NCI-H1436 treated with DMSO at 0.1 percent for 48 hours (cell line): ENCODE measurements at regions not wholly inside any gene's neighbourhood (a gene's known extent, or its start where the extent isn't known, plus 50 kb on each side); places are given as distances from the start of the nearest gene placed in this dataset.
"Not testable (repeated sequence)": the region's sequence is repeated elsewhere in the genome, so short reads cannot be mapped to it uniquely, and the experiment has no call there.

Experiments used
- DNase-seq: peaks from one replicate; lab custom pipeline; 2025; lab: John Stamatoyannopoulos, UW

DNA sequence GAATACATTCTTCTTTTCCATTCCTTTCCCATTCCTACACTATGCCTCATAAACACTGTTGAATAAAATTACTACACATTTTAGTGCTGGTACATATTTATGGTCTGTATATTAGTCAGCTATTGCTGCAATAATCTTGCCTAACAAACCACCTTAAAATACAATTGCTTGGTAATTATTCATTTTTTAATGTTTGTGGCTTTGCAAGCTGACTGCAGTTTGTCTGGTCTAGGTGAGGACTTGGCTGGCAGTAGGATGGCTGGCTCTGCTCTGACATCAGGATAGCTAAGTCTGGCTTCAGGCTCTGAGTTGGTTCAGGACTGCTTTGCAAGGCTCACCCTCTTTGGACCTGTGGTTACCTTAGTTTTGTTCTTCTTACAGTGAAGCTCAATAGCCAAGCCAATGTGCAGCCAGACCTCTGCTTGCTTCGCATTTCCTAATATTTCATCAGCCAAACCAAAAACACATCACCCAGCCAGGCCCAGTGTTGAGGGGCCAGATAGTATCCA lies 913.4 kb upstream of the RAG2 start:
- DNase-seq: no peak

DNA sequence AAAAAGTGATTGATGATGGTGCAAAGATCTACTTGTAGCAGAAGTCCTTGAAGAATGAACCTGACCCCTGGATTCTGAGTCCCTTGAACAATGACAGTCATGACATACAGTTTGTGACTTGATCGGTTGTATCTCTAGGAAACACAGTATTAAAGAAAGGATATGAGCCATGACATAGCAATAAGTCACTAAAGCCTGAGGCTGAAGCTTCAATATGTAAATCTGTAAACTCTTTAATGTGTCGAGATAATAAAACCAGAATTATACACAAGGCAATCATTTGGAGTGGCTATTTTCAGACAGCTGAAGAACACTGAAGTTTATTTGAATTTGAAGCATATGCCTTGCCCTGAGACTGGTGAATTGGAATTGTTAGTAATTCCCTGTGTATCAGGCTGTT lies 911.5 kb upstream of the RAG2 start:
- no peak for DNase-seq

DNA sequence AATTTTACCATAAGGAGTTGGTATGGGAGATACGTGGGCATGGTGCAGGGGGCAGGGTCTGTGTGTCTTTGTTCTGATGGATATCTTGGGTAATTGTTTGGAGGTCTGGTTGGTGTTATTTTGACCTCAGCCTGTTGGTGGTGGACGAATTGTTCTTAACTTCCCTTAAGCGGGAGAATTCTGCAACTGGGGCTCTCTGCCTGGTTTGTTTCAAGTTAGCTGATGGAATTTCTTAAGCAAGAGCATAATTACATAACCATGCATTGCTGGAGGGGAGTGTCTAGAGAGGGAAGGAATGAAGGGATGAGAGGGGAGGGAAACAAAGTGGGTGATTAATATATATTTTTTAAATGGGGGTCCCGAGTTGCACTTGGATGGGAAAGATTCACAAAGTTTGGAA lies 908.5 kb upstream of the RAG2 start:
- no peak for DNase-seq

DNA sequence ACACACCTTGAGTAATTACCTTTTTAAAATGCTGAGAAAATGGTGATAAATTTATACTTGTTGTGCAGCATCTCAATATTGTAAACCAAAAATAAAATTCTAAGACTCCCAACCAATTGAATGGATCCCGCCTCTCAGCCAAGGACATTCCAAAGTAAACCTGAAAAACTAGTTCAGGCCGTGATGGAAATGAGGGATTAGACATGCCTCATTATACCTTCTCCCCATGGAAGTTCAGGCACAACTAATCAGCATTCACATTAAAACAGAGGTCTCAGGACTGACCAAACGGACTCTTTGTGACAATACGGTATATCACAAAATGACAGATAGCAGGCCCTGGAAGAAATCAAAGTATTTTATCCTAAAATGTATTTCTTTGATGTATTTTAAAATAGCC lies 907.4 kb upstream of the RAG2 start:
- no peak for DNase-seq

DNA sequence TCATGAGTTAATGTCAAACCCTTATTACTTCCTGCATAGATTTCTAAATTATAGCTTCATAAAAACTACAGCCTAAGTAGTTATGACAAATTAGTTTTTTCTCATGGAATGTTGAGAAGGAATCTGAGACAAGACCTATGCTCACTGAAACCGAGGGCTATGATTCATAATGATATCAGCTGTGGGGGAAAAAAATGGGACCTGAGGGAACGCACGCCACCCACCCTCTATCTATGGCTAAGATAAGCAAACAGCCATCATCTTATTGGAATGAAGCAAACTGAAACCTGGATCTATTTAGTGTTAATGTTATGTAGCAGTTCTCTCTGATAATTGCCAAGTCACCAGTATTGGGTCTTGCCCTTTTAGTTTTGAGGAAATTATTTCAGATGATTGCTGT lies 906.9 kb upstream of the RAG2 start:
- no peak for DNase-seq

DNA sequence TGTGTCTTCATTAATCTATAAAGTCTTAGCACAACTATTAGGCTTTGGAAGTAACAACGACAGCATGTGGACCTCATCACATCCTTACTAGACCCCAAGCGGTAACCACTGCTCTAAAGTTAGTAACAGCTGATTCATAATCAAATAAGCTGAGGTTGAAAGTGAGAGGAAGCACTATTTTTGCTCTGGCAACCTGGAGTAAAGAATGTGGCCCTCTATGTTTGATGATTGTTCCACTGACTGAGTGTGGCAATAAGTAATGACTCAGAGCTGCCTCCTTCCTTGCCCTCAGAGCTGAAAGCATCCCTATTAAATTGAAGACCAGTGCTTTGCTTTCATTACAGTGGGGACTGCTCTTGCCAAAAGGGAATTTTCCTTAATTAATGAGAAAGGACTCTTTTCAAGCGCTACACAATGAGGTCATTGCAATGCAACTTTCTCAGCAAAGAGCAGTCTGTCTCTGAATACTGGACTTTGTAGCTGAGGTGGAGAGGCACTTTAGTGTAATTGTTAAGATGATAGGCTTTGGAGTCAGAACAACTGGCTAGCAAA lies 906.1 kb upstream of the RAG2 start:
- no peak for DNase-seq

DNA sequence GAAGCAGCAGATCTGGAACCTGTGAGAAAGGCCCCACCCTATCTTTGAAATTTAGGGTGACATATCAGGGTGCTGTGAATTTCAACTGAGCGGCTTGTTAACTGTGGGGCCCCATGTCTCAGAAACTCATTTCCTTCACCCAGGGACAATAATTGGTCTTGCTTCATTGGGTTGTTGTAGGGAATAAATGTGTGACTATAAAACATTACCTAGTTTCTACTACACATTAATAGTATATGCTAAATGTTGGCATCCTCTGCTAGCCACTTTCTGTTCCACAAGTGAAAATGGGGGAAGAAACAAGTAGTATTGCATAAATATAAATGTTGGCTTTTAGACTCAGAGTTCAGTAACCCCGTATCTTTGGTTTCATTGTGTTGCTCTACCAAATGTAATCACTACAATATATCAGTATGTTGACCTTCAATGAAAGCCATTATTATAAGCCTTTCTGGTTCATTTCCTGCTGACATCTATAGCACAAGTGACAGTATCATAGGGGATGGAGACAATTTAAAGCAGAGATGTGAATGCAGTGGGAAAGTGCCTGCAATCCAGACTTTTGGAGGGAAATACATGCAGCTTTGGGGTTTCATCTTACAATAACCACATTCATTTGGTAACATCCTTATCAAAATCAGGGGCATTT lies 905.5 kb upstream of the RAG2 start:
- DNase-seq: no peak

DNA sequence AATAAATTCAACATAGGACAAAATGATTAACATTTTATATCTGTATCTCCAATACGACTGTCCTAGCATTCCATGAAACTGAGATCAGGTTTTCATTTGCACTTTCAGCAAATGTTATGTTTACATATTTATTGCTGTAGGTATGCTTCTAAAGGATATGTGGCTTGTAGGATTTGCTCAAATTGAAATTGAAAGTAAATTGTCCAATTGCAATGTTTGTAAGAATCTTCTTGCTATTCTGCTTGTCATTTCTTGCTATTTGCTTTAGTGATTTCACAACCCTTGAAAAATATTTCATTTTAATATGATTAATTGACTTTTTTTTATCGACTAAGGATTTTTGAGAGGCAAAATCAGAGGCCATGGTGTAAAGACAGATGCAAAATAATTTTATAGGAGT lies 904.2 kb upstream of the RAG2 start:
- DNase-seq: no peak

DNA sequence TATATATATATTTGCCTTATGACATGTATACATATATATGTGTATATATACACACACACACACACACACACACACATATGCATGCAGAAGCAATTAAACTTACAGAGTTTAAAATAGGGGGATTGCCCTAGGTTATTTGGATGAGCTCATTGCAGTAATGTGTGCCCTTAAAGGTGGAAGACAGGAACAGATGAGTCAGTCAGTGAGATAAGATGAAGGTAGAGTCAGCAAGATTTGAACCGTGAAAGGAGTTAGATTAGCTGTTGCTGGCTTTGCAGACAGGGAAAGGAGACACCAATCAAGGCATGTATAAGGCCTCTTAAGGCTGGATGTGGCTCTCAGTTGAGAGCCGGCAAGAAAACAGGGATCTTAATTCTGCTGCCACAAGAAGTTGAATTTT lies 902.4 kb upstream of the RAG2 start:
- DNase-seq: no peak

DNA sequence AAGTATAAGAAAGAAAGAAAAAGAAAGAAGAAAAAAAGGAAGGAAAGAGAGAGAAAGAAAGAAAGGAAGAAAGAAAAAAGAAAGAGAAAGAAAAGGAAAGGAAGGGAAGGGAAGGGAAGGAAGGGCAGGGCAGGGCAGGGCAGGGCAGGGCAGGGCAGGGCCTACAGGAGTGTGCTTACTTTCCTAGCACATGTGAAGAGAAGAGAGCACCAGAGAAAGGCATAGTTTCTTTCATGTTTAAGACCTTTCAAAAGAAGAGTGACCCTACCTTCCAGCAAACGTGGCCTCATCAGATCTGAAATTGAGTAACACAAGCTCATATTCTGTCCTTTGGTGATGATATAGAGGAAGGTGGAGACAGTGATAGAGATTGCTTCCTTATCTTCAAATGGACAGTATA lies 899.3 kb upstream of the RAG2 start:
- DNase-seq: no peak

DNA sequence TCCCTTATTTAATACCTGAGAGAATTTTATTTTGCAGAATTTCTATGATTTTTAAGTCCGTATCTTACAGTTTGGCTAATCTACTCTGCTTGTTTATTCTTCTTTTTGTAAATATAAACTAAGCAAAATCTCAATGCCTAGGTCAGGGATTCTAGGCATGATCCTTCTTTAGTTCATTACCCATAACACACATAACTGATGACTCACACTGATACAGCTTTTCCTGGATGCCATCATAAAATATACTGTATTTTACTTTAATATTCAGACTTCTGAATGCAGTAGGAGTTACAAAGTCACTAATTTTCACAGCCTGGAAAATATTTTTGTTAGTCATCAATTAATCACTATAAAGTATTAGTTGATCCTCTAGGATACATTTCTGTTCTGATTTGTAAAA lies 898.2 kb upstream of the RAG2 start:
- no peak for DNase-seq

DNA sequence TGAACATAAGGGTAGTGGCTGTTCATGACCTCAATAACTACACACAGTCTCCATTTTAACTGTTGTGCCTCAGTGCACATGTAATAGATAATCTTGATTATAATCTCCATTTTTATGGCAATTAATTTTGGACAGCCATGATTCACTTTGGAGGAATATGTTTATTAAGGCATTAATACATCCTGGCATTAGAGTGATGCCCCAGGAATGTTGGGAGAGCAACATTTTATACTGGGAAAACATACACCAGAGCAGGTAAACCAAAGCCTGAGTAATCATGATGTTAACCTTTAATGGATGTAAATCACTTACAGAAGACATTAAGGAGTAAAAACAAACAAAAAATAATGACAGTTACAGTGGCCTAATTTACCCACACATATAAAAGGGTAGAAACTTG lies 886.3 kb upstream of the RAG2 start:
- DNase-seq: no peak

DNA sequence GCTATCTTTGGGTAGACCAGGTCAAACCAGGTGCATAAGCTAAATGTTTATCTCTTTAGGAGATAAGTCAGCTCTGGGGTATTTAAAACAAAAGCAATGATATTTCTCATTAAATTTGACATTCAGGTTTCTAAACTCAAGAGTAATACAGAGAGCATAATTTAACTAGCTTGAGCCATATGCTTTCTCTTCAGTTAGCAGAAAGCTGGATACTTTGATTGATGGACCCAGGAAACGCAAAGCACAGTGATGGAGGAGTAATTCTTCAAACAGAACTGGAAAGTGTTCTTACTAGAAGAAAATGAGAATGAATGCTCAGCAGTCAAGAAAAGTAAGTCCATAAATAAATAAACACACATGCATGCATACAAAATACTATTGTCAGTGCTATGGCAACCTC lies 885.7 kb upstream of the RAG2 start:
- DNase-seq: no peak

DNA sequence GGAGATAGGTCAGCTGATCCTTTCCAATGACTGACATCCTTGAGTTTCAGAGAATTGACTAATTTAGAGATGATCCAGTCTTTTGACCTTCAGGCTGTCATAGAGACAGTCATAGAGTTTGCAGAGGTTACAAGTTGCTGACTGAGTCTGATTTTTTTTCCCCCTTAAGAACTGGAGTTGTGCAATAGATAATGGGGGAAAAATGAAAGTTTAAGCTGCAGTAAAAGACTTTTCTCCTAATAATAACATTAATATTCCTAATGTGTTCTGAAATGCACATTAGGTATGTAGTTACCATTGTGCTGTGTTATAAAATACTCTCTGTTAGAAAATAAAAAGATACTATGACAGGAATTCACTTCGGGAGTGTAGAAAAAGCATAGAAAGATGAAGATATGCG lies 876.9 kb upstream of the RAG2 start:
- DNase-seq: no peak

DNA sequence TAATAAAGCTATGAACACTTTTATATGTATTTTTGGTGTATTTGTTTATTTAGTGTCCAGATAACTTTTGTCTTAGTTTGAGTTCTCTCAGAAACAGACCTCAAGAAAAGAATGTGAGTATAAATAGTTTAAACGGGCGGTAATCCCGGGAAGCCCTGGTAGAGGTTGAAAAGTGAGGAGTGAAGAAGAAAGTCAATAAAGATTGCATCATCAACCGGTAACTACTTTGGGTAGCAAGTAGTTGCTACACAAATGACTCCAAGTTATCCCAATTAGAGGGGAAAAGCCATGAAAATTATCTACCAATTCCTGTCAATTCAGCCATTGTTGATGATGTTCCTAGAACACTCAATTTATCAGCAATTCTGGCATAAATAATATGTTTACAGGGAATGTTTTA lies 870.3 kb upstream of the RAG2 start:
- DNase-seq: no peak

DNA sequence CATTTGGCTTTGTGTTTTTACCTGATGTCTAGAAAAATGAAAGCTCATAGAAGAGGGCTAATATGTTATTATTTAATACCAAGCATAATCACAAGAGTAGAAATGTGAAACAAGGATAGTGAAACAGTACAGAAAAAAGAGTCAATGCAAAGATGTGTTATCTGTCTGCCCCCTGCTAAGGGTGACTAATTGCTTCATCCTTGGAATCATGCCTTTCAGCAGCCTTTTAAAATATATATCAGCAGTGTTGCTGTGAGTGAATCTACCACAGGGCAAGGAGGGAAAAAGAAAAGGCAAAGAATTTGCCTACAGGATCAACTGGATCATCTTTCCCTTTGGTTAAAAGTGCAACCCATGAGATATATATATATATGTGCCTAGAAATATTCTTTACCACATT lies 867.2 kb upstream of the RAG2 start:
- no peak for DNase-seq

DNA sequence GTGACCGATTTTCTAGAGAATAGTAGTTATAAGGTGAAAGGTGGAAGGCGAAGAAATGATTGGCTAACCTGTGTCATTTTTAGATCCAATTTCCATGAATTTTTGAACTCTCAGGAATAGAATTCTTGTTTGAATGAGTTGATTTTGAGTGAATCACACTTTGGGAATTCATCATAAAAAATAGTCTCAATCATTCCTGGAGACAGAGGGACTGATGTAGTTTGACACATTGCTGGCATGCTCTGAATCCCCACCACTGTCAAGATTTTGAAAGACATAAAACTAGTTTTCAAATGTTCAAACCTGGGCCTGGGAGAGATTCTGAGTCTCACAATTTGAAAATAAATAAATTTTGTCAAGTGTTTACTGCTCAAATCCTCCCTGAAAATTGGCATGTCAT lies 861.4 kb upstream of the RAG2 start:
- DNase-seq: no peak

DNA sequence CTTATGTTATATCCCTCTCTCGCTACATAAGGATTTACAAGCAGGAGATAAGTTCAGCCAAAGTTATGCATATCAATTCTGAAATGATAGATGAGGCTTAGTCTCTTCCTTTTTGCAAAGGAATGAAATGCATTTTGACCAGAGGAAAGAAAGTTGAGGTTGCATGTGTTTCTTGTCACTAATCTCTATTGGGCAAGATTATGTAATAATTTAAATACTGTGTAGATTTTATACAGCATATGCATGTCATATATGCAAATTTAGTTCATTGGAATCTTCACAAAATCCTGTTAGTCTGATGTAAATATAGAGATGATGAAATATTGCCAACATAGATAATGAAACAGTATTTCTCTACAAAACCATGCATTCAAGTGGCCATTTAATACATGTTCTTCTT lies 858.7 kb upstream of the RAG2 start:
- no peak for DNase-seq

DNA sequence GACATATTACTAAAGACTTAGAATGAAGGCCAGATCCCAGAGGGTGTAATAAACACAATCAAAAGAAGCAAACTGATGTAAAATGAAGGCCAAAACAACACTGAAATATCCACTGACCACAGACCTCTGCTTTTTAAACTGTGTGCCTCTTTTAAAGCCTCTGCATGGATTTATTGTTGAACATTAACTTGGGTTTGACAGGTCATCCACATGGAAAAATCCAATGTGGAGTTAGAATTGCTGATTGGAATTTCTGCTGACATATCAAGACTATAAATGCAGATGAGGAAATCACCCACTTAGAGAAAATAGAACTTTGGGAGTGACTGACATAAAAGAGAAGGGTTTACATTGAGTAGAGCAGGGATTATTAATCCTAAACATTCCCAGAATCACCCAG lies 853.9 kb upstream of the RAG2 start:
- no peak for DNase-seq

DNA sequence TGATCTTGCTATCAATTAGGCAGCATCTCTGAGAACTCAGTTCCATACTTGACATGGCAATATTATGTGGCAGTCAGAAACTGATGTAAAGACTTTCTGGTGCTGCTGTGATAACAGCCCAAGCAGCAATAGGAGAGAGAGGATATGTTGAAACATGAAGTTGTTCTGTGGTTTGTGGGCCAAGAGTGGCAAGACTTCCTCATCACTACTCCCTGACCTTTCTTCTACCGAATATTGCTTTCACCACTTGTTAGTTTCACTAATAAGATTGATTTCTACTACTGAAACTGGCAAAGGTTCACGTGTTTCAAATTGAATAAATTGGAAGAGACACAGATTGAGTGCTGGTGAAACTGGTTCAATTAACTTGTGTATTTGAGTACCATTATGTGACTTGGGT lies 852.6 kb upstream of the RAG2 start:
- DNase-seq: no peak

DNA sequence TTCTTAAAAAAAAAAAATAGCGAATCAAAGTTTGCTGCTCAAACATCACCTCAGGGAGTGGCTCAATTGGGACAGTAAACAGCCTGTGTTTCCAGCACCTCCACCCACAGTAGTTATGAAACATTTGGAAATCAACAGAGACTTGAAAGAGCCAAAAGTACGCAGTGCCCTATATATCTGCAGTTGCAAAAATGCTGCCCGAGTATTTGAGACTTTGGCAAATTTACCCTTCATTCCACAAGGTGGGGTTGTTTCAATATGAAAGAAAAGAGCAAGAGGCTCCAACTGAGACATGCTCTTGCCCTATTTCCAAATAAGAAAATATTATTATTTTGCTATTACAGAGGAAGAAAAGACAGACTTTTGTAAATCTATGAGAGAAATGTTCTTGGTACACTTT lies 851.1 kb upstream of the RAG2 start:
- no peak for DNase-seq

DNA sequence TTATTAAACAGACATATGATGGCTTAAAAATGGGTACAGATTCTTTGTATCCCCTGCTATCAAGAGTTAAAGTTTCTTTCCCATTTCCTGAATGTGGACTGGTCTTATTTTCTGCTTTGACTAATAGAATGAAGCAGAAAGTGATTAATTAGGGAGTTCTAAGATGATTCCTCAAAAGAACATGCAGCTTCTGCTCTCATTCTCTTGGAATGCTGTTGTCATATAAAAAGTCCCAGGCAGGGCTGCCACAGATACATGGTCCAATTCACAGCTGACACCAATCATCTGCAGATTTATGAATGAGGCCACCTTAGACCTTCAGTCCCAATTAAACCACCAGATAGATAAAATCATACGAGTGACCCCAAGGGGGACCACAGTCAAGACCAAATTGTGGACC lies 844.5 kb upstream of the RAG2 start:
- DNase-seq: no peak

DNA sequence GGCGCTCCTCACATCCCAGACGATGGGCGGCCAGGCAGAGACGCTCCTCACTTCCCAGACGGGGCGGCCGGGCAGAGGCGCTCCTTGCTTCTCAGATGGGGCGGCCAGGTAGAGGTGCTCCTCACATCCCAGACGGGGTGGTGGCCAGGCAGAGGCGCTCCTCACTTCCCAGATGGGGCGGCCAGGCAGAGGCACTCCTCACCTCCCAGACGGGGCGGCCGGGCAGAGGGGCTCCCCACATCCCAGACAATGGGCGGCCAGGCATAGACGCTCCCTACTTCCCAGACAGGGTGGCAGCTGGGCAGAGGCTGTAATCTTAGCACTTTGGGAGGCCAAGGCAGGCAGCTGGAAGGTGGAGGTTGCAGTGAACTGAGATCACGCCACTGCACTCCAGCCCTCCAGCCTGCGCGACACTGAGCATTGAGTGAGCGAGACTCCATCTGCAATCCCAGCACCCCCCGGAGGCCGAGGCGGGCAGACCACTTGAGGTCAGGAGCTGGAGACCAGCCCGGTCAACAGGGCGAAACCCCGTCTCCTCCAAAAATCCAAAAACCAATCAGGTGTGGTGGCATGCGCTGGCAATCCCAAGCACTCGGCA lies 833.7 kb upstream of the RAG2 start:
- DNase-seq: not testable (repeated sequence)
